Transverse colon (tissue), 4 donors: ENCODE measurements at regions not wholly inside any gene's neighbourhood (a gene's known extent, or its start where the extent isn't known, plus 50 kb on each side); places are given as distances from the start of the nearest gene placed in this dataset.

ENCODE experiments used
- EP300 ChIP-seq: sonication (generic); formaldehyde crosslinking; IDR thresholded peaks from one replicate; pipeline ENCODE4 v1.6.1; 2017; ENCODE audit warnings: antibody characterized with exemption, low read depth
- POLR2A ChIP-seq: fragments of 450-650 bp; IDR thresholded peaks from one replicate; pipeline ENCODE4 v1.6.1; 2016; ENCODE audit warnings: antibody characterized with exemption, mild to moderate bottlenecking, moderate library complexity
- POLR2AphosphoS5 ChIP-seq, 3 donors: sonication (generic); formaldehyde crosslinking; IDR thresholded peaks; one replicate each; pipeline ENCODE4 v1.6.1; 2016; ENCODE audit warnings: antibody characterized with exemption in 3 of 3
- TF ChIP-seq, protein P1 (sequence below), 5 experiments: fragments of 200-600 bp in 3 of 5; fragments of 450-650 bp in 2 of 5; sonication (generic) in 3 of 5; IDR thresholded peaks; 1 replicate in 2 of 5; 2 replicates in 3 of 5; pipeline ENCODE4 v1.5.1; 2016 to 2017; ENCODE audit warnings: antibody characterized with exemption in 5 of 5, inconsistent platforms in 3 of 5, mild to moderate bottlenecking in 2 of 5, moderate library complexity in 1 of 5

DNA sequence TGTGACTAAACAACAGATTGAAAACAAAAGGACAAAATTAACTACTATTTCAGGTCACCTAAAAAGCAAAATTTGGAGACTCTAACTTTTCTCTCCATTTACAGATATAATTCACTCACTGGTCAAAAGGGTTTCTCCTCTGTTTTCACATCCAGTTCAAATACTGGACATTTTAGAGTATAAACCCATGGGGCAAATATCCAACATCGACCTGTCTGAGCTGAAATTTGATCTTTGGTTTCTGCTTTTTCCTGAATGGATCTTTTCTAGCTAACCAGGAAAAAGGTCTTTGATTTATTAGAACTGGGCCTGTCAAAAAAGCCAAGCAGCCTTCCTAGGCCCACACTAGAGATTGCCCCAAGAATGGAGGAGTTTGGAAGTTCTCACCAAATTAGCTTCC, 69.3 kb upstream of the SATB2 start:
- TF ChIP-seq, protein P1, sequence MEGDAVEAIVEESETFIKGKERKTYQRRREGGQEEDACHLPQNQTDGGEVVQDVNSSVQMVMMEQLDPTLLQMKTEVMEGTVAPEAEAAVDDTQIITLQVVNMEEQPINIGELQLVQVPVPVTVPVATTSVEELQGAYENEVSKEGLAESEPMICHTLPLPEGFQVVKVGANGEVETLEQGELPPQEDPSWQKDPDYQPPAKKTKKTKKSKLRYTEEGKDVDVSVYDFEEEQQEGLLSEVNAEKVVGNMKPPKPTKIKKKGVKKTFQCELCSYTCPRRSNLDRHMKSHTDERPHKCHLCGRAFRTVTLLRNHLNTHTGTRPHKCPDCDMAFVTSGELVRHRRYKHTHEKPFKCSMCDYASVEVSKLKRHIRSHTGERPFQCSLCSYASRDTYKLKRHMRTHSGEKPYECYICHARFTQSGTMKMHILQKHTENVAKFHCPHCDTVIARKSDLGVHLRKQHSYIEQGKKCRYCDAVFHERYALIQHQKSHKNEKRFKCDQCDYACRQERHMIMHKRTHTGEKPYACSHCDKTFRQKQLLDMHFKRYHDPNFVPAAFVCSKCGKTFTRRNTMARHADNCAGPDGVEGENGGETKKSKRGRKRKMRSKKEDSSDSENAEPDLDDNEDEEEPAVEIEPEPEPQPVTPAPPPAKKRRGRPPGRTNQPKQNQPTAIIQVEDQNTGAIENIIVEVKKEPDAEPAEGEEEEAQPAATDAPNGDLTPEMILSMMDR (IDR thresholded peaks at IDR 0.05): no peak
- TF ChIP-seq POLR2A (no peak), POLR2AphosphoS5 (IDR thresholded peaks at IDR 0.05) (no peak), EP300 (no peak)
